ENCODE measurements at regions not wholly inside any gene's neighbourhood (a gene's known extent, or its start where the extent isn't known, plus 50 kb on each side); places are given as distances from the start of the nearest gene placed in this dataset.

DNA sequence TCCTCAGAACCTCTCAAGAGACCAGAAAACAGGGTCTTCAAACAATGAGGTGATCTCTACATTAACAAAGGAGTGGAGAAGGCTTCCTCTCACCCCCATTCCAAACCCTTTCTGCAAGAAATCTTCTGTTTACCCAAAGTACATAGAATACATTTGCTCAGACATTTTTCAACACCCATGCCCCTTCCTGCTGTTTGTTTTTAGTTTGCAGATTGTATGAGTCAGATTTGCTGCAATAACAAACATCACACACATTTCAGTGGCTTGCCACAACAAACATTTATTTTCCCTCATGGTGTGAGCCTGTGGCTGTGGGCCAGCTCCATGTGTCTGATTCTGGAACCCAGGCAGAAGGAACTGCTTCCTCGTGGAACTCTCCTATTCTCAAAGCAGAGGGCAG lies 68.2 kb upstream of the BAIAP2L1 start:
- TF ChIP-seq, protein P1, sequence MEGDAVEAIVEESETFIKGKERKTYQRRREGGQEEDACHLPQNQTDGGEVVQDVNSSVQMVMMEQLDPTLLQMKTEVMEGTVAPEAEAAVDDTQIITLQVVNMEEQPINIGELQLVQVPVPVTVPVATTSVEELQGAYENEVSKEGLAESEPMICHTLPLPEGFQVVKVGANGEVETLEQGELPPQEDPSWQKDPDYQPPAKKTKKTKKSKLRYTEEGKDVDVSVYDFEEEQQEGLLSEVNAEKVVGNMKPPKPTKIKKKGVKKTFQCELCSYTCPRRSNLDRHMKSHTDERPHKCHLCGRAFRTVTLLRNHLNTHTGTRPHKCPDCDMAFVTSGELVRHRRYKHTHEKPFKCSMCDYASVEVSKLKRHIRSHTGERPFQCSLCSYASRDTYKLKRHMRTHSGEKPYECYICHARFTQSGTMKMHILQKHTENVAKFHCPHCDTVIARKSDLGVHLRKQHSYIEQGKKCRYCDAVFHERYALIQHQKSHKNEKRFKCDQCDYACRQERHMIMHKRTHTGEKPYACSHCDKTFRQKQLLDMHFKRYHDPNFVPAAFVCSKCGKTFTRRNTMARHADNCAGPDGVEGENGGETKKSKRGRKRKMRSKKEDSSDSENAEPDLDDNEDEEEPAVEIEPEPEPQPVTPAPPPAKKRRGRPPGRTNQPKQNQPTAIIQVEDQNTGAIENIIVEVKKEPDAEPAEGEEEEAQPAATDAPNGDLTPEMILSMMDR (IDR thresholded peaks at IDR 0.05; ENCODE audit: low read depth, low read length, missing control alignments), result no peak
- DNase-seq (ENCODE audit: low read depth), result no peak
- no peak overlapping the region for H3K4me3 ChIP-seq (ENCODE audit: low read depth, low read length)

DNA sequence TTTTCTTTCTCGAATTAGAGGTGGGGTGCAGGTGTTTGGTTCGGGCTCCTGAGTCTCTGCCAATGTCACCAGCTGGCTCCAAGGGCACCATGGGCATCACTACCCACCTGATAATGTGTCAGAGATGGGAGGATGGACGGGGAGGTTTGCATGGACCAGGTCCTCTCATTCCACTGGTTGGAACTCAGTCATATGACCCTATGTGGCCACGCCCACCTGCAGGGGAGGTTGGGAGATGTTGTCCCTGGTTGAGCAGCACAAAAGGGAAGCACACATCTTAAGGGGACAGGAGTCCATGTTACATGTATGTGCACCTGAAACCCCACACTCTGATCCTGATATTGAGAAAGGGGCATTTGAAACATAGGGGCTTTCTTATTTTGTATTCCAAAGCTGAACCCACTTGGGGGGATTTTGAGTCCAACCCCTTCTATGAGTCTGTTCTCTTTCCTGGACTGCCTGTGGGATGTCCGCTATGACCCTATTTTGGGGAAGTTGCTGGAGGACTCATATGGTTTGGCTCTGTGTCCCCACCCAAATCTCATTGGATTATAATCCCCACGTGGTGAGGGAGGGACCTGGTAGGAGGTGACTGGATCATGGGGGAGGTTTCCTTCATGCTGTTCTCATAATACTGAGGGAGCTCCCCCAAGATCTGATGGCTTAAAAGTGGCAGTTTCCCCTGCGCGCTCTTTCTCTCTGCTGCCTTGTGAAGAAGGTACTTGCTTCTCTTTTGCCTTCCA lies 66.9 kb upstream of the BAIAP2L1 start:
- no peak overlapping the region for H3K4me3 ChIP-seq (ENCODE audit: low read depth, low read length)
- DNase-seq (ENCODE audit: low read depth), result no peak
- TF ChIP-seq, protein P1 (IDR thresholded peaks at IDR 0.05; ENCODE audit: low read depth, low read length, missing control alignments), result no peak

DNA sequence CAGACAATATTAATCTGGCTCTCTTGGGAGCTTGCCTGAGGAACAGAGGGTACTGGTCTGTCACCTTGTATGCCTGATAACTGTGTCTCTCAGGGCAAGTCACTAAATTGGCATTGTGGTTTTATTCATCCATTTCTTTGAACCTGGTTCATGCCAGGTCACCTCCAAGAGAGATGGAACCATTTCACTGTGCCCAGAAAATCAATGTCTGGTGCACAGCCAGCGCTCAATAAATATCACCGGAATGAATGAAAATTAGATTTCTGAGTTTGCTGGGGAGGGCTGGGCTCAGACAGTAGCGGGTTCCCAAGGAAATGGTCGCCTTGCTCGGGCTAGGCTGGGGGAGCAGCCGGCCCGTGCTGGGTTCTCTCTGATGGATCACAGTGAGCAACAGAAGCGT lies 64.1 kb upstream of the BAIAP2L1 start:
- DNase-seq (ENCODE audit: low read depth), result no peak
- TF ChIP-seq, protein P1 (IDR thresholded peaks at IDR 0.05; ENCODE audit: low read depth, low read length, missing control alignments), result no peak
- H3K4me3 ChIP-seq (ENCODE audit: low read depth, low read length), result no peak overlapping the region

DNA sequence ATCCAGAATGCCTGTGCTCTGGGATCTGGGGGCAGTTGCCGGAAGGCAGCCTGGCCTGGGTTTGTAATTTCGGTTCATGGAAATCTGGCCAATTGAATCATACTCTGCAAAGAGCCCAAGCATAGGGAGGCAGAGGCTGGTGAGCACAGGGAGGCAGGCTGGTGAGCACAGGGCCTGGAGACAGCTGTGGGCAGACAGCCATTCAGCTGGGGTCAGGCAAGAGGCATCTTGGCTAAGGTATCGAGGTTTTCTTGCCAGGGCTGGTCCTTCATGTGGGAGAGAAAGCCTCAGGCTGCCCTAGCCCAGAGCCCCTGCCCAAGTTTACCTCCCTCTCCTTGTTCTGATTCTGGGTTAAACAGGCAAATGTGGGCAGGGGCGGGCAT lies 63.7 kb upstream of the BAIAP2L1 start:
- no peak overlapping the region for H3K4me3 ChIP-seq (ENCODE audit: low read depth, low read length)
- TF ChIP-seq, protein P1 (IDR thresholded peaks at IDR 0.05; ENCODE audit: low read depth, low read length, missing control alignments), result no peak
- no peak for DNase-seq (ENCODE audit: low read depth)

DNA sequence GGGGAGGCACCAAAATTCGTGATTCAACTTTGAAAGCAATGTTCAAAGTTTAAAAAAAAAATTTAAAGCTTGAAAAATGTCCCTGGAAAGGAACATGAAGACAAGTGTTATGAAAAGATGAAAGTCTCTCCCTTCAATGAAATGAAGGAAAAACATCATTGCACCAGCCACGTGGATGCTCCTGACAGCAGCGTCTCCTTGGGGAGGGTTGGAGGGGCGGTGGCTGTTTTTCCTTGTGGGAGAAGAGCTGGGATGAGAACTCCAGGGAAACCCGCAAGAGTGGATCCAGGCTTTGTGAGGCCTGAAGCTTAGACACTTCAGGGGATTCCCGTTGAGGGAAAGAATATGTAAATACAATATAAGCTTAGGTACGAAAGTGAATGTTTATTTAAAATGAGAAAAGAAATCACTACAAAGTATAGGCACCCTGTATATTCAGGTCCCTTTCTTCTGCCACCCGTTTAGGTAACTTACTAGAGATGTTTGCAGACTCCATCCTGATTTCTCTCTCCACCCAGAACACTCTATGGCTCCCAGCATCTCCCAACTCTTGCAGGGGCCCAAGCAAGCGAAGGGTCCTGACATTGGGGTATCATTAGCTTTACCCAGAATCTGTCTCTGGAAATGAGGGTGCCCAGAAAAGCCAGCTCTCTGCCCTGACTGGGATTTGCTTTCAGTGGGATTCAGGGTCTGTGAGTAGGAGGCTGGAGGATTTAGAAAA lies 63.1 kb upstream of the BAIAP2L1 start:
- H3K4me3 ChIP-seq (ENCODE audit: low read depth, low read length), result no peak overlapping the region
- TF ChIP-seq, protein P1 (IDR thresholded peaks at IDR 0.05; ENCODE audit: low read depth, low read length, missing control alignments), result no peak
- DNase-seq (ENCODE audit: low read depth), result no peak

DNA sequence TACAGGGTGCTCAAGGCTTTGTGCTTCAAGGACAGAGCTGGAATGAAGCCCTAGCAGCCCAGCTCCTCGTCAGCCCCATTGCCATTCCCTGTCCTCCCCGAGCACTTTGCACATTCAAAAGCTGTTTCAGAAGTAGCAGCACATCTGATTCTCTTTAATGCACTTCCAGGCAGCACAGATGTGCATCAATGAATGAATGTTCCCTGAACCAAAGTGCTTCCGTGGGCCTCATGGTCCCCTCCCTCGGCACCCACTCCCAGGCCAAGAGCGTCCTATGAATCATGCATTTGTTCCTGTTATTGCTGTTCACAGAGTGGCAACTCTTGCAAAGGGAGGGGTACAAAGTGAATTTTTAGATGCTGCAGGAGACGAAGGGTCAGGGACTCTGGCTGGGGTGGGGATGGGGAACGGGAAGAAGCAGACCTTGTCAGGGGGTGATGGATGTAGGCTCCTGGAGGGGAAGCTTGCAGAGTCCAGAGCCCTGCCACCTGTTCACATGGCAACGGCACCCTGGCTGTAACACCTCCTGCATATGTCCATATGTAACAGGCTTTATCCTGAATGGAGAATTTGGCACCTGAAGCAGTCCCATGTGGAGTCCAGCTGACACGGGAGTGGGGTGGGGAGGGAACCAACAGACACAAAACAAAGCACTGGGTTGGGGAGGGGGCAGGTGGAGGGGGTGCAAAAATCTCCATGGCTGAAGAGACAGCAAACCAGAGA lies 62.2 kb upstream of the BAIAP2L1 start:
- TF ChIP-seq, protein P1 (IDR thresholded peaks at IDR 0.05; ENCODE audit: low read depth, low read length, missing control alignments), result no peak
- no peak overlapping the region for H3K4me3 ChIP-seq (ENCODE audit: low read depth, low read length)
- DNase-seq (ENCODE audit: low read depth), result no peak
